ENCODE measurements at regions not wholly inside any gene's neighbourhood (a gene's known extent, or its start where the extent isn't known, plus 50 kb on each side); places are given as distances from the start of the nearest gene placed in this dataset.

DNA sequence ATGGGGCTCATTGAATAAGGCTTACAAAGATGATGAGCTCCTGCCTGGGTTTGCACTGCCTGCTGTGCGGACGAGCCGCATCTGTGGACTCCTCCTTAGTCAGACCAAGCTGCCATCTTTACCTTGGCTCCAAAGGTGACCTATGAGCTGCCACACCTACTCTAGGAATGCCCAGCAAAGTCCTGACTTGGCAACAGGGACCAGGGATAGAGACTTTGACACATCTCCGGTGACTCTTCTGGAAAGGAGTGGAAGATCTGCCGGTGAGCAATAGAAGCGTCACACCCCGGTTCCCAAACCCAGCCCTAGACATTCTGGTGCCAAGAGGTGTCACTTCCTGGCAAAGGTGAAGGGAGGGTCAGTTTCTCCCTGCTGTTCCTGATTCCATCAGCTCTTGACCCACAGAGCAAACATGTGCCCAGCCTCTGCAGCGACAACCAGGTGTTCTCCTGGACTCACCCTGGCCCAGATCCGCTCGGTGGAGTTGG lies 50.2 kb upstream of the GTF3A start (continued):
- TF ChIP-seq, protein P1, sequence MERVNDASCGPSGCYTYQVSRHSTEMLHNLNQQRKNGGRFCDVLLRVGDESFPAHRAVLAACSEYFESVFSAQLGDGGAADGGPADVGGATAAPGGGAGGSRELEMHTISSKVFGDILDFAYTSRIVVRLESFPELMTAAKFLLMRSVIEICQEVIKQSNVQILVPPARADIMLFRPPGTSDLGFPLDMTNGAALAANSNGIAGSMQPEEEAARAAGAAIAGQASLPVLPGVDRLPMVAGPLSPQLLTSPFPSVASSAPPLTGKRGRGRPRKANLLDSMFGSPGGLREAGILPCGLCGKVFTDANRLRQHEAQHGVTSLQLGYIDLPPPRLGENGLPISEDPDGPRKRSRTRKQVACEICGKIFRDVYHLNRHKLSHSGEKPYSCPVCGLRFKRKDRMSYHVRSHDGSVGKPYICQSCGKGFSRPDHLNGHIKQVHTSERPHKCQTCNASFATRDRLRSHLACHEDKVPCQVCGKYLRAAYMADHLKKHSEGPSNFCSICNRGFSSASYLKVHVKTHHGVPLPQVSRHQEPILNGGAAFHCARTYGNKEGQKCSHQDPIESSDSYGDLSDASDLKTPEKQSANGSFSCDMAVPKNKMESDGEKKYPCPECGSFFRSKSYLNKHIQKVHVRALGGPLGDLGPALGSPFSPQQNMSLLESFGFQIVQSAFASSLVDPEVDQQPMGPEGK (CRISPR knock-in tag; IDR thresholded peaks at IDR 0.05; ENCODE audit: borderline replicate concordance) = no peak
